H9 (cell line): ENCODE measurements at regions not wholly inside any gene's neighbourhood (a gene's known extent, or its start where the extent isn't known, plus 50 kb on each side); places are given as distances from the start of the nearest gene placed in this dataset.

Experiments
- DNase-seq: peaks from one replicate; pipeline ENCODE4 v3.0.0-alpha.2; 2017
- H2AFZ ChIP-seq: one replicate; pipeline ENCODE4 v1.6.1; 2013; ENCODE audit warnings: mild to moderate bottlenecking, low read length, control low read depth, moderate library complexity
- H2AK5ac ChIP-seq: 2 replicates; pipeline ENCODE4 v1.6.1; 2013; ENCODE audit warnings: low read length, control low read depth, mixed read lengths; ENCODE audit not compliant: insufficient read length
- H2BK120ac ChIP-seq: one replicate; pipeline ENCODE4 v1.6.1; 2013; ENCODE audit warnings: low read depth, mild to moderate bottlenecking, low read length, control low read depth, inconsistent platforms; ENCODE audit not compliant: poor library complexity, severe bottlenecking
- H2BK12ac ChIP-seq: 2 replicates; pipeline ENCODE4 v1.6.1; 2013; ENCODE audit warnings: low read length, control low read depth, mixed read lengths, low read depth; ENCODE audit not compliant: insufficient read length
- H2BK15ac ChIP-seq: 2 replicates; pipeline ENCODE4 v1.6.1; 2013; ENCODE audit warnings: low read depth, low read length, control low read depth
- H2BK20ac ChIP-seq: one replicate; pipeline ENCODE4 v1.6.1; 2013; ENCODE audit warnings: low read depth, mild to moderate bottlenecking, low read length, control low read depth, inconsistent platforms; ENCODE audit not compliant: poor library complexity, severe bottlenecking
- H2BK5ac ChIP-seq: 2 replicates; pipeline ENCODE4 v1.6.1; 2013; ENCODE audit warnings: low read length, control low read depth, mixed read lengths; ENCODE audit not compliant: insufficient read length
- H3K14ac ChIP-seq: 2 replicates; pipeline ENCODE4 v1.6.1; 2013; ENCODE audit warnings: low read length, control low read depth; ENCODE audit not compliant: insufficient read depth
- H3K18ac ChIP-seq: 2 replicates; pipeline ENCODE4 v1.6.1; 2013; ENCODE audit warnings: low read depth, mild to moderate bottlenecking, mixed read lengths, low read length, control low read depth; ENCODE audit not compliant: insufficient read length
- H3K23ac ChIP-seq: 2 replicates; pipeline ENCODE4 v1.6.1; 2013; ENCODE audit warnings: low read length, control low read depth, mixed read lengths, low read depth; ENCODE audit not compliant: insufficient read length
- H3K23me2 ChIP-seq: 2 replicates; pipeline ENCODE4 v1.6.1; 2013; ENCODE audit warnings: low read depth, mild to moderate bottlenecking, mixed read lengths, low read length, control low read depth; ENCODE audit not compliant: insufficient read length, poor library complexity, severe bottlenecking
- H3K27ac ChIP-seq: 2 replicates; pipeline ENCODE4 v1.5.1; 2013; ENCODE audit warnings: low read length, control low read depth, mixed read lengths, low read depth; ENCODE audit not compliant: insufficient read length
- H3K27me3 ChIP-seq: 2 replicates; pipeline ENCODE4 v1.6.1; 2013; ENCODE audit warnings: low read length, control low read depth, inconsistent platforms; ENCODE audit not compliant: insufficient read depth
- H3K4ac ChIP-seq: 2 replicates; pipeline ENCODE4 v1.6.1; 2013; ENCODE audit warnings: low read depth, mild to moderate bottlenecking, control low read depth, inconsistent platforms, low read length, moderate library complexity
- H3K4me1 ChIP-seq: 2 replicates; pipeline ENCODE4 v1.6.1; 2013; ENCODE audit warnings: low read length, control low read depth, inconsistent platforms; ENCODE audit not compliant: insufficient read depth
- H3K4me2 ChIP-seq: 2 replicates; pipeline ENCODE4 v1.6.1; 2013; ENCODE audit warnings: low read length, control low read depth, mixed read lengths; ENCODE audit not compliant: insufficient read length, insufficient read depth
- H3K56ac ChIP-seq: 2 replicates; pipeline ENCODE4 v1.6.1; 2013; ENCODE audit warnings: low read depth, mild to moderate bottlenecking, mixed read lengths, low read length, control low read depth; ENCODE audit not compliant: insufficient read length
- H3K79me1 ChIP-seq: 2 replicates; pipeline ENCODE4 v1.6.1; 2013; ENCODE audit warnings: low read depth, mild to moderate bottlenecking, moderate library complexity, low read length, control low read depth, inconsistent platforms; ENCODE audit not compliant: insufficient read depth, poor library complexity, severe bottlenecking
- H3K79me2 ChIP-seq: 2 replicates; pipeline ENCODE4 v1.6.1; 2013; ENCODE audit warnings: low read length, control low read depth, inconsistent platforms; ENCODE audit not compliant: insufficient read depth
- H3K9ac ChIP-seq: 2 replicates; pipeline ENCODE4 v1.6.1; 2013; ENCODE audit warnings: low read length, control low read depth, mixed read lengths; ENCODE audit not compliant: insufficient read length; ENCODE audit errors: extremely low read depth
- H3K9me3 ChIP-seq: one replicate; pipeline ENCODE4 v1.6.1; 2013; ENCODE audit warnings: low read depth, low read length, inconsistent platforms; ENCODE audit not compliant: control insufficient read depth
- H3T11ph ChIP-seq: one replicate; pipeline ENCODE4 v1.6.1; 2013; ENCODE audit warnings: mild to moderate bottlenecking, low read length, control low read depth, inconsistent platforms
- H4K20me1 ChIP-seq: one replicate; pipeline ENCODE4 v1.6.1; 2013; ENCODE audit not compliant: control insufficient read depth, insufficient read length, insufficient read depth
- H4K5ac ChIP-seq: 2 replicates; pipeline ENCODE4 v1.6.1; 2013; ENCODE audit warnings: low read depth, mild to moderate bottlenecking, mixed read lengths, low read length, control low read depth; ENCODE audit not compliant: insufficient read length
- H4K8ac ChIP-seq: replicated peaks from 2 replicates; pipeline ENCODE4 v1.6.1; 2013; ENCODE audit warnings: low read length, control low read depth, mixed read lengths, low read depth; ENCODE audit not compliant: insufficient read length
- H4K91ac ChIP-seq: 2 replicates; pipeline ENCODE4 v1.6.1; 2013; ENCODE audit warnings: low read depth, mild to moderate bottlenecking, moderate library complexity, mixed read lengths, low read length, control low read depth; ENCODE audit not compliant: insufficient read length
- H3K27ac Mint-ChIP-seq, 3 experiments: 2 replicates in 2 of 3; 3 replicates in 1 of 3; pipeline ENCODE4 v1.8.0; 2020 to 2021; ENCODE audit warnings: mixed read lengths in 3 of 3, mild to moderate bottlenecking in 1 of 3, moderate library complexity in 1 of 3
- H3K27me3 Mint-ChIP-seq: 2 replicates; pipeline ENCODE4 v1.8.0; 2021; ENCODE audit warnings: low read depth, mild to moderate bottlenecking, moderate library complexity, mixed read lengths
- H3K36me3 Mint-ChIP-seq, 3 experiments: 2 replicates in 2 of 3; 3 replicates in 1 of 3; pipeline ENCODE4 v1.8.0; 2020 to 2021; ENCODE audit warnings: low read depth in 3 of 3, mixed read lengths in 3 of 3; ENCODE audit not compliant: insufficient read depth in 1 of 3
- H3K4me1 Mint-ChIP-seq, 2 experiments: 2 replicates each; pipeline ENCODE4 v1.8.0; 2020; ENCODE audit warnings: mixed read lengths in 2 of 2
- H3K4me3 Mint-ChIP-seq, 2 experiments: 2 replicates in 1 of 2; 3 replicates in 1 of 2; pipeline ENCODE4 v1.8.0; 2020 to 2021; ENCODE audit warnings: mild to moderate bottlenecking in 2 of 2, mixed read lengths in 2 of 2, moderate library complexity in 1 of 2
- H3K9me3 Mint-ChIP-seq, 2 experiments: 2 replicates in 1 of 2; 3 replicates in 1 of 2; pipeline ENCODE4 v1.8.0; 2020; ENCODE audit warnings: mild to moderate bottlenecking in 2 of 2, mixed read lengths in 2 of 2, moderate library complexity in 1 of 2
- CTCF ChIP-seq: fragments of 200-600 bp; sonication (generic); conservative IDR thresholded peaks from 3 replicates; pipeline ENCODE4 v1.8.0; 2021; ENCODE audit warnings: antibody characterized with exemption, mild to moderate bottlenecking

- Histone ChIP-seq H2AFZ (no peak overlapping the region), H3K79me2 (no peaks in the 10 kb centered on the region)
These were observed 172.9 kb downstream of the AHR start for GRCh38 chr7:17471325-17471724.

More at GRCh38 chr7:17471325-17471724, 172.9 kb downstream of the AHR start:
- Histone ChIP-seq H3K9ac (no peak overlapping the region), H3K4me2 (no peak overlapping the region), H3K79me1 (no peaks in the 10 kb centered on the region), H4K20me1 (no peaks in the 10 kb centered on the region), H3K23ac (no peak overlapping the region), H3K4ac (no peak overlapping the region), H3K27ac (no peak overlapping the region), H4K91ac (no peak overlapping the region), H2BK12ac (no peak overlapping the region), H3T11ph (no peak overlapping the region), H3K4me1 (no peaks in the 10 kb centered on the region), H4K8ac (no peak overlapping the region), H3K27me3 (no peaks in the 10 kb centered on the region), H3K56ac (no peak overlapping the region), H2BK15ac (no peak overlapping the region), H2BK20ac (no peak overlapping the region), H3K14ac (no peak overlapping the region), H2BK5ac (no peak overlapping the region), H3K23me2 (no peaks in the 10 kb centered on the region), H4K5ac (no peak overlapping the region), H2AK5ac (no peak overlapping the region), H2BK120ac (no peak overlapping the region), H3K9me3 (no peaks in the 10 kb centered on the region), H3K18ac (no peak overlapping the region)
- no peak overlapping the region for H3K4me3 Mint-ChIP-seq
- H3K27me3 Mint-ChIP-seq, result no peaks in the 10 kb centered on the region
- no peak for DNase-seq
- TF ChIP-seq CTCF, result no peak
- H3K4me1 Mint-ChIP-seq, result peaks cover 3% of the 10 kb centered on the region in 2 experiments
- no peak overlapping the region for H3K27ac Mint-ChIP-seq
- H3K36me3 Mint-ChIP-seq, result peaks cover 0 to 5% (median 0%) of the 10 kb centered on the region in 3 experiments; a peak in 1 of 7 replicates
- H3K9me3 Mint-ChIP-seq, result 0 out of 5 replicates have a peak, but pooled peaks cover 0 to 2% of the 10 kb centered on the region in 2 experiments
